ENCODE measurements at regions not wholly inside any gene's neighbourhood (a gene's known extent, or its start where the extent isn't known, plus 50 kb on each side); places are given as distances from the start of the nearest gene placed in this dataset.
"Not testable (repeated sequence)": the region's sequence is repeated elsewhere in the genome, so short reads cannot be mapped to it uniquely, and the experiment has no call there.

- Histone ChIP-seq H3K36me3 (ENCODE audit: insufficient read depth) (no peaks in the 10 kb centered on the region), H4K20me1 (ENCODE audit: insufficient read depth) (no peaks in the 10 kb centered on the region), H2AFZ (ENCODE audit: low read depth) (no peak overlapping the region), H3K4me2 (no peak overlapping the region), H3K27me3 (ENCODE audit: insufficient read depth, low read depth) (no peaks in the 10 kb centered on the region), H3K4me3 (IDR thresholded peaks at IDR 0.05; ENCODE audit: insufficient read depth, low read depth, low read length) (no peak overlapping the region), H3K79me2 (ENCODE audit: insufficient read depth, low read depth) (no peaks in the 10 kb centered on the region), H3K9ac (no peak overlapping the region), H3K4me1 (ENCODE audit: low read depth, poor library complexity, severe bottlenecking) (peaks cover 12% of the 10 kb centered on the region), H3K27ac (no peak overlapping the region)
- TF ChIP-seq, protein P1, sequence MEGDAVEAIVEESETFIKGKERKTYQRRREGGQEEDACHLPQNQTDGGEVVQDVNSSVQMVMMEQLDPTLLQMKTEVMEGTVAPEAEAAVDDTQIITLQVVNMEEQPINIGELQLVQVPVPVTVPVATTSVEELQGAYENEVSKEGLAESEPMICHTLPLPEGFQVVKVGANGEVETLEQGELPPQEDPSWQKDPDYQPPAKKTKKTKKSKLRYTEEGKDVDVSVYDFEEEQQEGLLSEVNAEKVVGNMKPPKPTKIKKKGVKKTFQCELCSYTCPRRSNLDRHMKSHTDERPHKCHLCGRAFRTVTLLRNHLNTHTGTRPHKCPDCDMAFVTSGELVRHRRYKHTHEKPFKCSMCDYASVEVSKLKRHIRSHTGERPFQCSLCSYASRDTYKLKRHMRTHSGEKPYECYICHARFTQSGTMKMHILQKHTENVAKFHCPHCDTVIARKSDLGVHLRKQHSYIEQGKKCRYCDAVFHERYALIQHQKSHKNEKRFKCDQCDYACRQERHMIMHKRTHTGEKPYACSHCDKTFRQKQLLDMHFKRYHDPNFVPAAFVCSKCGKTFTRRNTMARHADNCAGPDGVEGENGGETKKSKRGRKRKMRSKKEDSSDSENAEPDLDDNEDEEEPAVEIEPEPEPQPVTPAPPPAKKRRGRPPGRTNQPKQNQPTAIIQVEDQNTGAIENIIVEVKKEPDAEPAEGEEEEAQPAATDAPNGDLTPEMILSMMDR (conservative IDR thresholded peaks at IDR 0.05; ENCODE audit: low read depth, low read length) = no peak
Observed at GRCh38 chr21:17709266-17709611, 96.5 kb upstream of the BTG3 start.

GRCh38 chr21:17708522-17709265 lies 96.0 kb upstream of the BTG3 start:
- Histone ChIP-seq H3K27me3 (ENCODE audit: insufficient read depth, low read depth) (no peaks in the 10 kb centered on the region), H3K4me2 (no peak overlapping the region), H3K9ac (no peak overlapping the region), H3K27ac (no peak overlapping the region), H3K4me1 (ENCODE audit: low read depth, poor library complexity, severe bottlenecking) (peaks cover 12% of the 10 kb centered on the region), H3K36me3 (ENCODE audit: insufficient read depth) (no peaks in the 10 kb centered on the region), H3K4me3 (IDR thresholded peaks at IDR 0.05; ENCODE audit: insufficient read depth, low read depth, low read length) (no peak overlapping the region), H3K79me2 (ENCODE audit: insufficient read depth, low read depth) (no peaks in the 10 kb centered on the region), H4K20me1 (ENCODE audit: insufficient read depth) (no peaks in the 10 kb centered on the region), H2AFZ (ENCODE audit: low read depth) (no peak overlapping the region)
- TF ChIP-seq, protein P1 (conservative IDR thresholded peaks at IDR 0.05; ENCODE audit: low read depth, low read length) = no peak

DNA sequence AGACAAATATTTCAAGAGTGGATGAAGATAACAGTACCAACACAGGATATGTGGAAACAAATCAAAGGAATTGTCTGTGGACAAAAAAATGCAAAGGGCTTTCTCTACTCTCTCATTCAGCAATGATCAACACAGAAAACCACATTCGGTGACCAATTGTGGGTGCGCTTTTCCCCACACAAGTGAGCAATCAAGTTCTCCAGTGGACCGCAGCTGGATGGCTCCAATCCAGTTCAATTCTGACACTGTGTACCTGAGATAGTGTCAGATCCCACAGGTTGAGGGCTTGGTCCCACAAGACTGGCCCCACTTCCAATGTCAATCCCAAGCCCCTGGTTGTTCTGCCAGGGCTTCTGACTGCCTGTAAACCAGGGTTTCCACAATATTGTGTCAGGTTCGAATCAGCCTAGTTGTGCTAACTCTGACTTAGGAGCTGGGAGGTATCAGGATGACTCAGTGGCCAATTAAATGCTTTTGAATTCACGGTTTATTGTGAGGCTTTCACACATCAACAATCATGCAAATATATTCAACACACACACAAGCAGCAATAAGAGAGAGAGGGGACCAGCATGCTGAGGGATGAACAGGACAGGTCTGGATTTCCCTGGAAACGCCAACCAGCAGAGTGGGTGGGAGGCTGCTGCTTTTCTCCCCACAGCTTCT lies 87.0 kb upstream of the BTG3 start:
- no peaks in the 10 kb centered on the region for H3K4me1 ChIP-seq (ENCODE audit: low read depth, poor library complexity, severe bottlenecking)
- H3K4me2 ChIP-seq = no peak overlapping the region

DNA sequence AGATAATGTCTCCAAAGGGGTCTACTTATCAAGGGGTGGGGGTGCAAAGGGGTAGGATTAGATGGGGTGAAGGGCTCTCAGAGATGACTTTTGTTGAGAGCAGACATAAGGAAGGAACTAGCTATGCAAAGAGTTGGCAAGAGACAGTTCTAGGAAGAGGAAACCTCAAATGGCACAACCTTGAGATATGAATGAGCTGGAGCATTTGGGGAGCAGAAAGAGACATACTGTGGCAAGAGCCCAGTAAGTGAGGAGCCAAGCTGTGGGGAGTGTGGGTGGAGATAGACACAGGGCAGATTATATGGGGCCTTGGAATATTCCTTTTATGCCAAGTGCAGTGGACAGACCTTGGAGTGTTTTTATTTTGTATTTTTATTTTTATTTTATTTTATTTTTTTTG lies 84.8 kb upstream of the BTG3 start:
- no peaks in the 10 kb centered on the region for H4K20me1 ChIP-seq (ENCODE audit: insufficient read depth)
- H3K27ac ChIP-seq = no peak overlapping the region
- no peak overlapping the region for H3K4me3 ChIP-seq (IDR thresholded peaks at IDR 0.05; ENCODE audit: insufficient read depth, low read depth, low read length)
- no peak overlapping the region for H3K9ac ChIP-seq
- no peaks in the 10 kb centered on the region for H3K4me1 ChIP-seq (ENCODE audit: low read depth, poor library complexity, severe bottlenecking)
- H3K4me2 ChIP-seq = no peak overlapping the region
- TF ChIP-seq, protein P1 (conservative IDR thresholded peaks at IDR 0.05; ENCODE audit: low read depth, low read length) = no peak
- no peaks in the 10 kb centered on the region for H3K36me3 ChIP-seq (ENCODE audit: insufficient read depth)
- H3K79me2 ChIP-seq (ENCODE audit: insufficient read depth, low read depth) = no peaks in the 10 kb centered on the region
- H3K27me3 ChIP-seq (ENCODE audit: insufficient read depth, low read depth) = no peaks in the 10 kb centered on the region
- H2AFZ ChIP-seq (ENCODE audit: low read depth) = no peak overlapping the region

More for the DNA sequence above, 87.0 kb upstream of the BTG3 start:
- H3K27ac ChIP-seq = no peak overlapping the region
- H4K20me1 ChIP-seq (ENCODE audit: insufficient read depth) = no peaks in the 10 kb centered on the region
- no peaks in the 10 kb centered on the region for H3K79me2 ChIP-seq (ENCODE audit: insufficient read depth, low read depth)
- TF ChIP-seq, protein P1 (conservative IDR thresholded peaks at IDR 0.05; ENCODE audit: low read depth, low read length) = no peak
- H3K9ac ChIP-seq = no peak overlapping the region
- H3K4me3 ChIP-seq (IDR thresholded peaks at IDR 0.05; ENCODE audit: insufficient read depth, low read depth, low read length) = no peak overlapping the region
- no peak overlapping the region for H2AFZ ChIP-seq (ENCODE audit: low read depth)
- H3K36me3 ChIP-seq (ENCODE audit: insufficient read depth) = no peaks in the 10 kb centered on the region
- no peaks in the 10 kb centered on the region for H3K27me3 ChIP-seq (ENCODE audit: insufficient read depth, low read depth)

DNA sequence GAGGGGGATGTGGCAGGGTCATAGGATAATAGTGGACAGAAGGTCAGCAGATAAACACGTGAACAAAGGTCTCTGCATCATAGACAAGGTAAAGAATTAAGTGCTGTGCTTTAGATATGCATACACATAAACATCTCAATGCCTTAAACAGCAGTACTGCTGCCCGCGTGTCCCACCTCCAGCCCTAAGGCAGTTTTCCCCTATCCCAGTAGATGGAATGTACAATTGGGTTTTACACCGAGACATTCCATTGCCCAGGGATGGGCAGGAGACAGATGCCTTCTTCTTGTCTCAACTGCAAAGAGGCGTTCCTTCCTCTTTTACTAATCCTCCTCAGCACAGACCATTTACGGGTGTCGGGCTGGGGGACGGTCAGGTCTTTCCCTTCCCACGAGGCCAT lies 81.7 kb upstream of the BTG3 start:
- not testable (repeated sequence) for H2AFZ ChIP-seq (ENCODE audit: low read depth); H3K27me3 ChIP-seq (ENCODE audit: insufficient read depth, low read depth); H3K9ac ChIP-seq; H3K36me3 ChIP-seq (ENCODE audit: insufficient read depth); H3K4me3 ChIP-seq (IDR thresholded peaks at IDR 0.05; ENCODE audit: insufficient read depth, low read depth, low read length); H3K4me1 ChIP-seq (ENCODE audit: low read depth, poor library complexity, severe bottlenecking); H3K27ac ChIP-seq; H4K20me1 ChIP-seq (ENCODE audit: insufficient read depth); H3K4me2 ChIP-seq; H3K79me2 ChIP-seq (ENCODE audit: insufficient read depth, low read depth)
